Calu3 (cell line): ENCODE measurements at regions not wholly inside any gene's neighbourhood (a gene's known extent, or its start where the extent isn't known, plus 50 kb on each side); places are given as distances from the start of the nearest gene placed in this dataset.

Source experiments
- BruUV-seq: library from RNA; stranded (reverse); fragments of 400-500 nt; replicated peaks from 2 replicates; lab custom pipeline; 2021; lab: Mats Ljungman, UMichigan
- CTCF ChIA-PET: fragments of 300-600 bp; sonication (Branson Sonifier 250); formaldehyde crosslinking; loops from one replicate; lab custom pipeline; 2022; ENCODE audit warnings: antibody characterized with exemption; lab: Charles Lee
- DNase-seq: peaks from one replicate; pipeline ENCODE4 v3.0.0; 2022
- H3K27ac Mint-ChIP-seq: one replicate; pipeline ENCODE4 v1.8.0; 2022; ENCODE audit warnings: mixed read lengths; ENCODE audit not compliant: unreplicated experiment
- H3K27me3 Mint-ChIP-seq: one replicate; pipeline ENCODE4 v1.8.0; 2022; ENCODE audit warnings: mixed read lengths; ENCODE audit not compliant: unreplicated experiment
- H3K36me3 Mint-ChIP-seq: one replicate; pipeline ENCODE4 v1.8.0; 2022; ENCODE audit warnings: mild to moderate bottlenecking, moderate library complexity, mixed read lengths; ENCODE audit not compliant: insufficient read depth, unreplicated experiment
- H3K4me1 Mint-ChIP-seq: one replicate; pipeline ENCODE4 v1.8.0; 2022; ENCODE audit warnings: mild to moderate bottlenecking, low read depth, mixed read lengths; ENCODE audit not compliant: unreplicated experiment
- H3K4me3 Mint-ChIP-seq: one replicate; pipeline ENCODE4 v1.8.0; 2022; ENCODE audit warnings: mild to moderate bottlenecking, low read depth, moderate library complexity, mixed read lengths; ENCODE audit not compliant: unreplicated experiment
- H3K9me3 Mint-ChIP-seq: one replicate; pipeline ENCODE4 v1.8.0; 2022; ENCODE audit warnings: low read depth, mixed read lengths; ENCODE audit not compliant: unreplicated experiment
- CTCF ChIP-seq: fragments of 200-600 bp; IDR thresholded peaks from one replicate; pipeline ENCODE4 v1.8.0; 2022; ENCODE audit warnings: antibody characterized with exemption; ENCODE audit not compliant: unreplicated experiment
- intact Hi-C: fragments of 100-400 bp; cut with micrococcal nuclease; formaldehyde crosslinking; loops from one replicate; pipeline ENCODE4 v1.10.0; 2022; ENCODE audit not compliant: unreplicated experiment

- Mint-ChIP-seq H3K4me1 (no peaks in the 10 kb centered on the region), H3K4me3 (no peak overlapping the region), H3K27me3 (peaks cover 4% of the 10 kb centered on the region), H3K36me3 (no peaks in the 10 kb centered on the region), H3K9me3 (no peaks in the 10 kb centered on the region), H3K27ac (no peak overlapping the region)
- TF ChIP-seq CTCF = no peak
- CTCF ChIA-PET = no interaction called here
- DNase-seq = no peak
- BruUV-seq = no TSS peak
- intact Hi-C loops = no loop called here
These were observed 90.9 kb downstream of the FGF9 start for GRCh38 chr13:21761770-21762169.

- H3K9me3 Mint-ChIP-seq = peaks cover 3% of the 10 kb centered on the region
- no peak for DNase-seq
- H3K4me1 Mint-ChIP-seq = no peaks in the 10 kb centered on the region
- no peak overlapping the region for H3K4me3 Mint-ChIP-seq
- no TSS peak for BruUV-seq
- H3K36me3 Mint-ChIP-seq = no peaks in the 10 kb centered on the region
- H3K27me3 Mint-ChIP-seq = peaks cover 11% of the 10 kb centered on the region
- TF ChIP-seq CTCF = no peak
- CTCF ChIA-PET = no interaction called here
- intact Hi-C loops = no loop called here
- H3K27ac Mint-ChIP-seq = no peak overlapping the region
These were observed 91.6 kb downstream of the FGF9 start for GRCh38 chr13:21762512-21762911.

- Mint-ChIP-seq H3K27me3 (peaks cover 22% of the 10 kb centered on the region), H3K27ac (no peak overlapping the region), H3K4me1 (no peaks in the 10 kb centered on the region), H3K4me3 (no peak overlapping the region), H3K36me3 (no peaks in the 10 kb centered on the region), H3K9me3 (peaks cover 3% of the 10 kb centered on the region)
- no peak for TF ChIP-seq CTCF
- CTCF ChIA-PET = no interaction called here
- intact Hi-C loops = no loop called here
- DNase-seq = no peak
- BruUV-seq = no TSS peak
These were observed 96.2 kb downstream of the FGF9 start for GRCh38 chr13:21767032-21767431.

- H3K9me3 Mint-ChIP-seq = peaks cover 5% of the 10 kb centered on the region
- TF ChIP-seq CTCF = no peak
These were observed 100.2 kb downstream of the FGF9 start for GRCh38 chr13:21771075-21771474.

GRCh38 chr13:21777166-21777565 is 106.3 kb downstream of the FGF9 start:
- H3K9me3 Mint-ChIP-seq = peaks cover 9% of the 10 kb centered on the region
- H3K27ac Mint-ChIP-seq = no peak overlapping the region
- intact Hi-C loops = no loop called here
- H3K4me1 Mint-ChIP-seq = no peaks in the 10 kb centered on the region
- BruUV-seq = no TSS peak
- no peak for TF ChIP-seq CTCF
- no peak overlapping the region for H3K4me3 Mint-ChIP-seq
- no peaks in the 10 kb centered on the region for H3K27me3 Mint-ChIP-seq
- DNase-seq = no peak
- CTCF ChIA-PET = no interaction called here
- no peaks in the 10 kb centered on the region for H3K36me3 Mint-ChIP-seq

More at GRCh38 chr13:21771075-21771474, 100.2 kb downstream of the FGF9 start:
- intact Hi-C loops = no loop called here
- CTCF ChIA-PET = interaction anchor here (0.5 kb wide), 1 partner anchor 194 kb away, joined by 5 read pairs; no protein-coding TSS in a partner anchor
- H3K4me1 Mint-ChIP-seq = no peaks in the 10 kb centered on the region
- DNase-seq = no peak
- no peak overlapping the region for H3K4me3 Mint-ChIP-seq
- no peaks in the 10 kb centered on the region for H3K36me3 Mint-ChIP-seq
- H3K27me3 Mint-ChIP-seq = peaks cover 22% of the 10 kb centered on the region
- no peak overlapping the region for H3K27ac Mint-ChIP-seq
- BruUV-seq = no TSS peak
